Inflammatory macrophage (primary cell): ENCODE measurements at regions not wholly inside any gene's neighbourhood (a gene's known extent, or its start where the extent isn't known, plus 50 kb on each side); places are given as distances from the start of the nearest gene placed in this dataset.

Experiments
- DNase-seq, 2 donors: peaks; one replicate each; pipeline ENCODE4 v3.0.0-alpha.2; 2020 to 2022

DNA sequence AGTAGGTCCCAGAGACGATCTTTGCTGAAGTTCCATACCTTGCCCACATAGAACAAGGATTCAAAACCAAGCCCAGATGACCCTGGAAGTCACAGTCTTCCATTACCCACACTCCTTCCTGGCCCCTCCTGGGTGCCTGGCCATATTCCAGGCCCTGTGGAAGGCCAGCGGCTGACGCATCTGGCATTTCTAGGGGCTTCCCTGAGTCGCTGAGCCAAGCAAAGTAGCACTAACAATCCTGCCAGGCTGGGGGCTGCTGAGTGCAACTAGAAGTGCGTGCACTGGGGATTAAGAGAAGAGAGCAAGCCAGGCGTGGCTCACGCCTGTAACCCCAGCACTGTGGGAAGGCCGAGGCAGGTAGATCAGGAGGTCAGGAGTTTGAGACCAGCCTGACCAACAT is 175.2 kb upstream of the CPEB2 start:
- no peak for DNase-seq

DNA sequence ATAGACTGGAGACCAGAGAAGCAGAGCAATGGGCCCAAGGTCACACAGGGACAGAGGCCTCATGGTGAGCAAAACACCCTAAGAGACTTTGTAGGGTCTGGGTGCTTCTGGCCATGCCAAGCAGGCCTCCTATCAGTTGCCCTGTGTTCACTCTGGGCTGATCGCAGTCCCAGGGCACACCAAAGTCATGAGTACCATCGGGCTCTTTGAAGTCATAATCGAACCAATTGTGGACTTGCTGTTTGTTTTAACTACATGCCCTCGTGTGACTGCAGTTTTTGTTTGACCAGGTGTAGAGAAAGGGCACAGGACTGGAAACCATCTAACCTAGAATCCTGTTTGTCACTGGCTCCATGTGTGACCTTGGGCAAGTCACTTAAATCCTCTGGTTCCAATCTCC is 172.5 kb upstream of the CPEB2 start:
- DNase-seq, result no peak

DNA sequence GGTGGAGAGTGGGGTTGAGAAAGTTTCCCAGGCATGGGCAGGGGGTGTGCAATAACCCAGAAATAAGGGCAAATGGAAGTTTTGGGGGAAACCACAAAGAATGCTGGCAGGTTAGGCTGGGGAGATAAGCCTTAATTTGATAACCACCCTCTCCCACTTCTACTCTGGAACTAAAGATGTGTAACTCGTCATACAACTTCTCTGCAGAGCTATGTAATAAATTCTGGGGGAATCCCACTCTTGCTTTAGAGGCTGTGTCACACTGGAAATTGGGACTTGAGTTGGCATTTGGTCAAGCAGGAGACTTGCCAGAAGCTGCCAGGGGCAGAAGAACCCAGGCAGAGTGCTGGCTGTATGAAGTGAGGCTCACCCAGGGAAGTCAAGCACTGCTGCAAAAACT is 170.9 kb upstream of the CPEB2 start:
- no peak for DNase-seq

DNA sequence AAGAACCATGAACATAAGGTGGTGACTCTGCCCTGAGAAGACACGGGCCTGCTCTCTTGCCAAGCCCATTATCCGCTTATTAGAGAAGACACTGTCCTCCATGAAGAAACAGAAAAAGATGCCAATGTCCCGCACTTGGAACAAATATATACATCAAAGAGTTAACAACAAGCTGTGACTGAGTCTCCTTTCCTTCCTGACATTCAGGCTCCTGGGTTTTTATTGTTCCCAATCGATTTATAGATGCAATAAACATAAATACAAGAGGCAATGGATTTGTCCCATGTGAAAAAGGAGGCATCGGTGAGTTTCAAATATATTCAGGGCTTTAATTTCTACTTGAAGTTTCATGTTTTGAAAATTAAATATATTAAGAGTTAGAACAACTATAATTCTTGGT is 169.2 kb upstream of the CPEB2 start:
- DNase-seq, result no peak

DNA sequence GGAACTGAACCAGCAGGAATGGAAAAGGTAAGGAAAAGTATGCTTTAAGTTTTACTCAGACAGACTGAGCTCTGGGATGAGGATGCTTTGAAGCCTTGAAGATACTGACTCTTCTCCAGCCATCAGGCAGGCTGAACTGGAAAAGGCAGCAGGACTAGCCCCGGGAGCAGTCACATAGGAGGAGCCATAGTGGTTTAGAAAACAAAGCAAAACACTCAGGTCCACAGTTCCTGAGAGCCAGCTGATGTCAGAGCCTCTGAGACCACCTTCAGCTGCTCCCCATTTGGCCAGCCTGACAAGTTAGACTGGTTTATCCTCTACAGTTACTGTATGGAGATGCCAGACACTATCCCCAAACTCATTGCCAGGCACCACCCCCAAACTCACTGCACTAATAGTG is 167.9 kb upstream of the CPEB2 start:
- no peak for DNase-seq

DNA sequence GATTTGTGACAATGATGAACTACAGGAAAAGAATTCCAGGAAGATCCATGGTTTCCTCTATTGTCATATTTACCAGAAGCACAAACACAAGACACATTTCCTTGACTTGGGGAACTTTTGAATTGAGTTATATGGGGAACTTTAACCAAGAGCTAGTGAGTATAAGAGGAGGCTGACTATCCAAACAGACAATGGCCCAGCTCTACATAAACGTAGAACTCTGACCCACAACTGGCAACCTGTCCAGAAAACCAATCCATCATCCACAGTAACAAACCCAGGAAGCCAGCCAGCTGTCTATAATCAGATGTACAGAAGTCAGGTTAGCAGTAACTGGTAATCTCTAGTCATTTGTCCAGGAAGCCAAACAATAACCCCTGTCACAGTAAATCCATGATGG is 167.0 kb upstream of the CPEB2 start:
- DNase-seq, result no peak

DNA sequence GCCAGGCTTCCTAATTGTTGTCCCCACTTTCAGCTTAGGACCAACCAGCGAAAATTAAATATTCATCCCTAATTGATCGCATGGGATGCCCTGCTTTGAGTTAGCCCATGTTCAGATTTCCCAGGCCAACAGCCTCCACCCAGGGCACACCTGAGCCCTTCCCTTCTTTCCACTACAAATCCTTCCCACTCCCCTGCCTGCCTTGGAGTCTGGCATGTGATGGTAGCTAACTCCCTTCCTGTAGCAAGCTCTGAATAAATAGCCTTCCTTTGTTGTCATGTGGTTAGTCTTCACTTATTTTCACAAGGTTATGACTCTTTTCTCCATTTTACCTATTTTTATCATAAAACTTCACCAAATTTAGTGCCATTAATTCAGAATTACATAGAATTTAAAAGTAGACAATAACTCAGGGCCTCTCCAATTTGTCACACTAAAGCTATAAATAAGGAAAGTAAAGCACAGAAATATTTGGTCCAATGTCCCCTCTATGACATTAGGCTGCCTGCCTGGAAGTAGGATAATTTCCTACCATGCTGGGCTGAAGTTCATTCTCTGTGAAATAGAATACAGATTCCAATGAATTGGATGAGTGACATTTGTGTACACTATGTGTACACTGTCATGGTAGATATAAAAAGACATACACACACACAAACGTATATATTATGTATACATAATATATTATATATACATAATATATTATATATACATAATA is 166.4 kb upstream of the CPEB2 start:
- DNase-seq, result no peak

DNA sequence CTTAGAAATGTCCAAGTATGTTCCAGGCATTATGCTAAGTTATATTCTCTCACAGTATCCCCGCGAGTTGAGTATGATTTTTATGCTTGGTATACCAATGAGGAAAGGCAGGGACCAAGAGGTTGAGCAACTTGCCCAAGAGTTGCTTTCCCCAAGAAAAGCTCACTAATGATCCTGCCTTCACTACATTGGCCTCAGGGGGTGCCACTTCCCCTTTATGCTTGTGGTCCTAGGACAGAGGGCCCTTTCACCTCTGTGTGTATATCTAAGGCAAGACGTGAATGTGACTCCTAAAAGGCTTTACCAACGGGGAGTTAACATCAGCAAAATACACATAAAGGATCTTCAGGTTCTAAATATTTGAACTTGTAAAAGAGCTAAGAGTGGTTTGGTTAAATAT is 164.4 kb upstream of the CPEB2 start:
- DNase-seq, result peak in 1 of 2 donors; percentile 19

DNA sequence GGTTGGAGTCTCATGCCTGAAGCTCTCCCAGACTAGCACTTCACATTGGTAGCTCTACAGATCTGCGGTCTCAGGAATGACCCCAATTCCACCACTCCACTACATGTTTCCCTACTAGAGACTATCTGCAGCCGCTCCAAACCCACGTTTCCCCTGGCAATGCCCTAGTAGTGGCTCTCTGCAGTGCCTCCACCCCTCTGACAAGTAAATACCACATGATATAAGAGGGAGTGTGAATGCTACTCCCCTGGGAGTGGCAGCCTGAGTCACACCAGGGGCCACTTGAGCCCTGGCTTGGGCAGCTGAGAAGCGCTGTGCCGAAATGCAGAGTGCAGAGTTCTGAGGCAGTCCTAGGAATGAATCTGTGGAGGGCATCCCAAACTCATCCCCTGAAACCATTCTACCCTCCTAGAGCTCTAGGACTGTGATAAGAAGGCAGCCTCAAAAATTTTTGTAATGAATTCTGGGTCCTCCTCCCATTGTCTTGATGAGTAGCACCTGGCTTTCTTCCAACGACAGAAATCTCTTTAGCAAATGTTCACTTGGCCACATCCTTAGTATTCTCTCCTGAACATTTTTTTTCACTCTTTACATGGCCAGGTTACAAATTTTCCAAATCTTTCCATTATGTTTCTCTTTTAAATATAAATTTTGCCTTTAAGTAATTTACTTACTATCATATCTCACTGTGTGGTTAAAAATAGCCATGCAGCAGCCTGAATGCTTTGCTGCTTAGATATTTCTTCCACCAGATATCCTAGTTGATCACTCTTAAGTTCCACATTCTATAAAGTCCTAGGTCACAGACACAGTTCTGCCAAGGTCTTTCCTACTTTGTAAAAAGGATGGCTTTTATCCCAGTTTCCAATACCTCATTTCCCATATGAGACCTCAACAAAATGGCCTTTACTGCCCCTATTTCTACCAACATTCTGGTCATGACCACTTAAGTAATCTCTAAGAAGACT is 160.2 kb upstream of the CPEB2 start:
- DNase-seq, result no peak

DNA sequence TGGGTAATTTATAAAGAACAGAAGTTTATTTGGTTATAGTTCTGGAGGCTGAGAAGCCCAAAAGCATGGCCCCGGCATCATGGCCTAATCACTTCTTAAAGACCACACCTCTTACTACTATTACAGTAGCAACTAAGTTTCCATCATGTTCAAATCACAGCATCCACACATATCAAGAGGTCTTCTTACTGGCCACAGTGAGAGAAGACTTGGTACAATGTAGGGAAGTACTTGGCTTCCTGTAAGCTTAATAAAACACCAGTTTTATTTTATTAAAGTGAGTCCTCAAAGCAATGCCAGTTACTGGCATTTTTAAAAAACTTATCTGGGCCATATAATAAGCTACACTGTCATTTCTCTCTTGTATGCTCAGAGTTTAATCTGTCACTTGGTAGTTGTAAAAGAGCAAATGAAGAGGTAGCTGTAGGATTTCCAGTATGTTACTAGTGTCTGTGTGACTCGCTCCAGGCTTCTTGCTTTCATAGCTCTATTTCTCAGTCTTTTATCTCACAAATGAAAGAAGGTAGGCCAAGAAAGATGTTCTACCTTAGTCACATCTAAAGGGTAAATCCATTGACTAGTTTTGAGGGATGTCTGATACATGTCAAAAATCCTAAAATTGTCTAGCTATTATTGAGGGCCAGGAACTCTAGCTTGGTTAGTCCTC is 159.2 kb upstream of the CPEB2 start:
- DNase-seq, result no peak

DNA sequence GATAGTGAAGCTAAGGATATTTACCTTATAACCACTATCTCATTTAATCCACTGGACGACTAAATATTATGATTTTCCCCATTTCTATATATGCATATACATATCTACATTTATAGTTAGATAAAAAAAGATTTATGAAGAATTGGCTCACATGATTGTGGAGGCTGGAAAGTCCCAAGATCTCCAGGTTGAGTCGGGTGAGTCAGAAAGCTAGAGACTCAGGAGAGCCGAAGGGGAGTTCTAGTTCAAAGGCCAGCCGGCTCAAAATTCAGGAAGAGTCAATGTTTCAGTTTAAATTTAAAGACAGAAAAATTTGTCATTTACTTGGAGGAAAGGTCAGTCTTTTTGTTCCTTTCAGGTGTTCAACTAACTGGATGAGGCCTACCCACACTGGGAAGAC is 158.2 kb upstream of the CPEB2 start:
- no peak for DNase-seq

DNA sequence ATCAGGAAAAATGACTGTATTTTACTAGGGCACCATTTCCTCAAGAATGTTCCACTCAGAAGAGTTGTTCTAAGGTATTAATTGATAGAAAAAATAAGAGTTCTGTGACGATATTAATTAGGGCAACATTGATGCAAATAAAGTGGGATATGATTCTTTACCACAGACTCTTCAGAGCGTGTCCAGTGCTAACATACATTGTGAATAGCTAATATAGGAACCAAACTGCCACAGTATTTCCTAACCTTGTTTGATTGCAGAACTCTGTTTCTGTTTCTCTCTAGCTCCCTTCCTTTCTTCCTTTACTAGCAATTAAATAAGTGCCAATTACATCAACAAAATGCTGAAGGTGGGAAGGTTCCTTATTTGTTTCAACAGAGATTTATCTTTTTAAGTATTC is 154.1 kb upstream of the CPEB2 start:
- peak; percentile 52 to 85 for DNase-seq

DNA sequence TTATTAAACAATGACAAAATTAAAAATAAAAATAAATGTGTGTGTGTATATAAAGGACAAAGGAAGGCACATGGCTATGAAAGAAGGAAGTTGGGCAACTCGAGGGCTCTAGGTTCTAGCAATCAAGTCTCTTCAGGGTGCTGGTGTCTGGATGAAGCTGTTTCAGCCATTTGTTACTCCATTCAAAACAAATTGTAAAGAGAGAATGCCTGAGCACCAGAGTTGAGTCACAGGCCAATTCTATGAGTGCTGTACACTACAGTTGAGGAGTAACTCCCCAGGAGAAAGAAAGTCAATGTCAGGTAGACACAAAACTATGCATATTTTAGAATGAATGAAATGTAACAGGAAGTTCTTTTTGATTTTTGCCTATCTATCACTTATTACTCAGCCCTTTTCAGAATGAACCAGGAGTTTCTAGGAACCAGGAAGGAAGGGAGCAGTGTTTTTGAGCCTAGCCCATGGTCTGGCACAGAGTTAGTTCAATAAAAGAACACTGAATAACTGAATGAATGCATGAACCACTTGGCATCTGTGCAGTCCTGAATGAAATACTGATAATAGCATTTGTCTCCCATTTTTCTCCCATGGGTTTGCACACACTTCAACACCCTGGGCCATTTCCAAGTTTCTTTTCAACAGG is 151.7 kb upstream of the CPEB2 start:
- peak; percentile 67 to 70 for DNase-seq

DNA sequence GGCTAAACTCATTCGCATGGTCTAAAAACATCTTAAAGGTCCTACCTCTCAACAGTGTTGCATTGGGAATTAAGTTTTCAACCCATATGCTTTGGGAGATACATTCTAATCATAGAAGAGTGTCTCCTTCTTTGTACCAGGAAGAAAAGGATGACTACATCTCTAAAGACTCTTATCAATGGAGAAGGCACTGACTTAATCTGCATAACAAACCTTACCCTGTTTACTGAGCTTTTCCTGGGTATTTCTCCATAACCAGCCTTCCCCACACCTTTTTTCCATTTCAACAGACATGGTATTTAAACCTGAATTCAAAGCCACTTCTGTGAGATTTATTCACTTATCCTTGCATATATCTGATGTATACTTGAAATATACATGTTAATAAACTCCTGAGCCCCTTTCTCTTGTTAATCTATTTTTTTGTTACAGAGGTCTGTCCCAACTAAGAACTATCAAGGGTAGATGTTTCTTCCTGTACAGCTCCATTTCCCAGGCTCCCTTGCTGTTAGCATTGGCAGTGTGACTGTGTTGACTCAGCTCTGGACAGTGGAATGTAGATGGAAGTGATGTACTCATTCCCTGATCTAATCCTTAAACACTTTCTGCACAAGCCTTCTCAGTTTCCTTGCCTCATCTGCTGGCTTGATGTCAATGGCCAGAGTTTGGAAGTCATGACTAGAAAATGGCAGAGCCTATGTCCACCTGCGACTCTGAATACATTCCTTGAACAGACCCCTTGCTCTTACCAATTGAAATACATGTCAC is 148.9 kb upstream of the CPEB2 start:
- no peak for DNase-seq

DNA sequence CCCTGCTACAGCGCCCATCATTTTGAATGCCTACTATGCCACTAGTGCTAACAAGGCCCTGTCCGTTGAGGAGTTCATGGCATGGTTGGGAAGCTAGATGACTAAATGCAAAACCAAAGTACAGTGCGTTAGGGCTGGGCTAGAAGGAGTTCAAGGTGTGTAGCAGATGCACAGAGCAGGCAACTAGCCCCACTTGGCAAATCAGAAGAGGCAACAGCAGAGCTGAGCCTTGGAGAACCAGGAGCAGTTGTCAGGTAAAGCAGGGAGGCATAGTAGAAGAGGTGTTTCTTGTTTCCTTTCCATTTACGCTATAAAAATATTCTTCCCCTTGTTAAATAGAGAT is 146.6 kb upstream of the CPEB2 start:
- no peak for DNase-seq

DNA sequence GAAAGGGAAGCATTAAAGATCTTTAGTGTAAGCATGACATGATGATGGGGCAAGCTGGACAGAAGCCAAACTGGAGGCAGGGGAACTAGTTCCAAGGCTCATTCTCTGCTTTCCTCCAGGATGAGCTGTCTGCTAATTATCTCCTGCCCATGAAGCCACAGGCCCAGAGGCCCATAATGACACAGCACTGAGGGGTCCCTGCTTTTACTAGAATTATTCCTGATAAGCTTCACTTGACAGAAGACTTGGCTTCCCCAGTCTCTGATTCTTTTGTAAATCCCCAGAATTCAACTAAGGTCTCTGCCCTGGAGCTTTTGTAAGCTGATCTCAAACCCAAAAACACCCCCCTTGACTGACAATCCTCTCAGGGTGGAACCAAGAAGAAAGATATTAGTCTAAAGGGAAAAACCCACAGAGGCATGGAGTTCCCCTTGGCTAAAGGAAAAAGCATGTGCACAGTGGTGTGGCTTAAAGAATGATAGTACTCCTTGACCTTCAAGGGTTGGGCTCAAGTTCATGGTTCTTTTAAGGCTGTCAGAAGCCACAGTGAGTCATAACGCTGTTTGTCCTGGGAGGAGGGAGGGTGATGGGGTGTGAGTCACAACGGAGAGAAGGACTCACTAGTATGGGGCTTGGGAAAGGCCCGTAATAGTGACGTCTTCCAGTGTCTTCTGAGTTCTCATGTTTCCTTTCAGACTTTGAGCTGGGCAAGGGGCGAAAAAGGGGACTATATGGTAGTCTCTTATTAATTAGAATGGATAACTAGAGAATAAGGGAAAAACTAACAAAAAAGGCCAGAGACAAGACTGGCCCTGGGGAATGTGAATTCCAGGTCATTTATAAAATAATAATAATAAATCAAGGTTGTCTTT is 146.0 kb upstream of the CPEB2 start:
- peak; percentile 96 for DNase-seq

DNA sequence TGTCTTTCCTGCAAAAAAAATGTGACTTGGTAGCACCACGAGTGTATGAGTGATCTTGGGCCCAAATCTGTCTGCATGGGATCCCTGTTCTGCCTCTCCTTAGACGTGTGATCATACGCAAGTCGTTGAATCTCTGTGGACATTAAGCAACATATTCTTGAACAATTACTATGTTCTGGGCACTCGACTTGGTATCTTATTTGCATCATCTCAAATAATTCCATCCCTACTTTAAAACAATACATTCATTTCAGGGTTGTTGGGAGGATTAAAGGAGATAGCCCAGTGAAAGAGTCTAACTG is 145.4 kb upstream of the CPEB2 start:
- no peak for DNase-seq

DNA sequence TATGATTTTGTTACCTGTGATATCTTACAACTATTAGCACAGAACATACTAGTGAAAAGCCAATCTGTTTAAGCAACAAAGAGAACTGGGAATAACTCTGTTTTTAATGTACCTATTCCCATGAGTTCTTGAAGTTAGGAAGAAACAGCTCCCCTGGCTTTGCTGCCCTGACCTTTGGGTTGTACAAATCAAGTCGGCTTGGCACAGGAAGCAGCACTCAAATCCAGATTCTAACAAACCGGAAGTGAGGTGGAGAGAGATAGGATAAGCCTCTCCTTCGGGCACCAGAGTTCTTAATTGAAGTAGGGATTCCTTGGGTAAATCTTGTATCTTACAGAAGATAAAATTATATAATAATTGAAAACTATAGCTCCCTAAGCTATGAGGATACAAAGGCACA is 144.8 kb upstream of the CPEB2 start:
- DNase-seq, result no peak

DNA sequence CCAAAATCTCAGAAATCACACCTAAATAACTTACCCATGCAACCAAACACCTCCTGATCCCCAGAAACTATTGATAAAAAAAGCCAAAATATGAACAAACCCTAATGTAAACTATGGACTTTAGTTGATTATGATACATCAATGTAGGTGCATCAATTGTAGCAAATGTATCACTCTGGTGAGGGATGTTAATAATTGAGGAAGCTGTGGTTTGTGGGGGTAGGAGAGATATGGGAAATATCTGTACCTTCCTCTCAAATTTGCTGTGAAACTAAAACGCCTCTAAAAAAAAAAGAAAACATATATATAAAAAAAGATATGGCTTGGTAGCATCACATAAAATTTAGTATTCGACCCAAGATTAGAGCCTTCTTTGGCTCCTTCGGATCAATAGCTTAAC is 144.3 kb upstream of the CPEB2 start:
- DNase-seq, result peak; percentile 53 to 59

DNA sequence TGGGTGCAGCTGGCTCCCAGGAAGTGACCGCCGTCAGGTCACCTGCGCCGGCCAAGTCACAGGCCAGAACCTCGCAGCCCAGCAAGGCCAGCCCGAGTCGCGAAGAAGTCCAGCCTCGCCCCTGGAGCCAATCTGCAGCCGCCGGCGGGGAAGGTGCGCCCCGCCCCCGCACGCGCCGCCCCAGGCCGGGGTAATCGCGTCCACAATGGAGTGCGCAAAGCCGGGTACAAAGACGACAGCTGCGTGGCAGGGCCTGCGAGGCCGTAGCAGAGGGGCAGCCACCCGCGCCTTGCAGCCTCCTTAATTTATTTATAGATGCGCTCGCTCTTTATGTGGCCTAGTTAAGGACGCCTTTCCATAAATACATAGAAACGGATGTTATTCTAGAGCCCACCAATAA is 139.4 kb upstream of the CPEB2 start:
- no peak for DNase-seq
